Uterus (tissue), 3 donors: ENCODE measurements at regions not wholly inside any gene's neighbourhood (a gene's known extent, or its start where the extent isn't known, plus 50 kb on each side); places are given as distances from the start of the nearest gene placed in this dataset.

Experiments
- DNase-seq, 2 donors: peaks; one replicate each; pipeline ENCODE4 v3.0.0-alpha.2; 2019 to 2020
- H3K27ac ChIP-seq, 2 donors: fragments of 200-600 bp; sonication (generic); 1 replicate in 1 of 2; 2 replicates in 1 of 2; pipeline ENCODE4 v1.5.1; 2016 to 2018
- H3K27me3 ChIP-seq, 2 donors: fragments of 200-600 bp; sonication (generic); one replicate each; pipeline ENCODE4 v1.5.1; 2018 to 2019; ENCODE audit warnings: control low read depth in 1 of 2
- H3K36me3 ChIP-seq, 2 donors: fragments of 200-600 bp; sonication (generic); one replicate each; pipeline ENCODE4 v1.5.1; 2019; ENCODE audit warnings: control low read depth in 1 of 2
- H3K4me1 ChIP-seq, 2 donors: fragments of 200-600 bp; sonication (generic); one replicate each; pipeline ENCODE4 v1.5.1; 2018 to 2019; ENCODE audit warnings: control low read depth in 1 of 2
- H3K4me3 ChIP-seq, 2 donors: fragments of 200-600 bp; sonication (generic); 1 replicate in 1 of 2; 2 replicates in 1 of 2; pipeline ENCODE4 v1.5.1; 2018 to 2019; ENCODE audit warnings: mild to moderate bottlenecking in 1 of 2
- H3K9me3 ChIP-seq, 2 donors: fragments of 200-600 bp; sonication (generic); one replicate each; pipeline ENCODE4 v1.5.1; 2019; ENCODE audit warnings: control low read depth in 1 of 2
- CTCF ChIP-seq, 4 experiments: fragments of 200-600 bp in 2 of 4; fragments of 450-650 bp in 2 of 4; sonication (generic) in 2 of 4; IDR thresholded peaks; one replicate each; pipeline ENCODE4 v1.5.1; 2016 to 2019; ENCODE audit warnings: antibody characterized with exemption in 4 of 4, mild to moderate bottlenecking in 2 of 4, moderate library complexity in 1 of 4
- POLR2A ChIP-seq, 2 donors: fragments of 450-650 bp; IDR thresholded peaks; one replicate each; pipeline ENCODE4 v1.6.1; 2016; ENCODE audit warnings: antibody characterized with exemption in 2 of 2, mild to moderate bottlenecking in 1 of 2, moderate library complexity in 1 of 2
- intact Hi-C: fragments of 100-400 bp; cut with DNase I; formaldehyde crosslinking; loops from one replicate; pipeline ENCODE4 v1.15.1; 2023; ENCODE audit warnings: low total_unique reads
- donor health status: DM: yes; HTN: yes; CAD: no.

- no peaks in the 10 kb centered on the region for H3K36me3 ChIP-seq
- DNase-seq: no peak
- TF ChIP-seq CTCF (IDR thresholded peaks at IDR 0.05) (no peak), POLR2A (IDR thresholded peaks at IDR 0.05) (no peak)
- intact Hi-C loops: no loop called here
- H3K4me3 ChIP-seq: no peak overlapping the region
- no peak overlapping the region for H3K27ac ChIP-seq
- H3K27me3 ChIP-seq: no peaks in the 10 kb centered on the region
- no peaks in the 10 kb centered on the region for H3K4me1 ChIP-seq
- no peaks in the 10 kb centered on the region for H3K9me3 ChIP-seq
Measured at GRCh38 chr9:85258823-85259370, 482.9 kb downstream of the AGTPBP1 start.

- intact Hi-C loops: no loop called here
- no peak overlapping the region for H3K27ac ChIP-seq
Measured at GRCh38 chr9:85258236-85258635, 483.5 kb downstream of the AGTPBP1 start.

GRCh38 chr9:85249313-85249621 lies 492.5 kb downstream of the AGTPBP1 start:
- no peaks in the 10 kb centered on the region for H3K27me3 ChIP-seq
- intact Hi-C loops: no loop called here
- no peak overlapping the region for H3K27ac ChIP-seq
- no peak for TF ChIP-seq POLR2A (IDR thresholded peaks at IDR 0.05)
- no peak for TF ChIP-seq CTCF (IDR thresholded peaks at IDR 0.05)
- H3K4me1 ChIP-seq: no peaks in the 10 kb centered on the region
- H3K9me3 ChIP-seq: no peaks in the 10 kb centered on the region
- DNase-seq: no peak
- no peak overlapping the region for H3K4me3 ChIP-seq
- H3K36me3 ChIP-seq: no peaks in the 10 kb centered on the region

More at GRCh38 chr9:85258236-85258635, 483.5 kb downstream of the AGTPBP1 start:
- TF ChIP-seq POLR2A (IDR thresholded peaks at IDR 0.05) (no peak), CTCF (IDR thresholded peaks at IDR 0.05) (no peak)
- no peak overlapping the region for H3K4me3 ChIP-seq
- no peaks in the 10 kb centered on the region for H3K27me3 ChIP-seq
- no peaks in the 10 kb centered on the region for H3K9me3 ChIP-seq
- H3K36me3 ChIP-seq: no peaks in the 10 kb centered on the region
- no peak for DNase-seq
- no peaks in the 10 kb centered on the region for H3K4me1 ChIP-seq

GRCh38 chr9:85248514-85249312 lies 493.0 kb downstream of the AGTPBP1 start:
- Histone ChIP-seq H3K27ac (no peak overlapping the region), H3K4me1 (no peaks in the 10 kb centered on the region), H3K9me3 (no peaks in the 10 kb centered on the region), H3K27me3 (no peaks in the 10 kb centered on the region), H3K4me3 (no peak overlapping the region), H3K36me3 (no peaks in the 10 kb centered on the region)
- no peak for TF ChIP-seq POLR2A (IDR thresholded peaks at IDR 0.05)
- TF ChIP-seq CTCF (IDR thresholded peaks at IDR 0.05): no peak
- DNase-seq: no peak
- intact Hi-C loops: no loop called here

- Histone ChIP-seq H3K4me3 (no peak overlapping the region), H3K36me3 (no peaks in the 10 kb centered on the region), H3K27ac (no peak overlapping the region), H3K9me3 (no peaks in the 10 kb centered on the region), H3K4me1 (no peaks in the 10 kb centered on the region), H3K27me3 (no peaks in the 10 kb centered on the region)
- no peak for DNase-seq
- TF ChIP-seq CTCF (IDR thresholded peaks at IDR 0.05): no peak
- no peak for TF ChIP-seq POLR2A (IDR thresholded peaks at IDR 0.05)
- intact Hi-C loops: no loop called here
Measured at GRCh38 chr9:85246541-85246940, 495.2 kb downstream of the AGTPBP1 start.
